ENCODE measurements at regions not wholly inside any gene's neighbourhood (a gene's known extent, or its start where the extent isn't known, plus 50 kb on each side); places are given as distances from the start of the nearest gene placed in this dataset.

- TF ChIP-seq SIN3A (IDR thresholded peaks at IDR 0.05; ENCODE audit: low read depth) (no peak), ATF3 (IDR thresholded peaks at IDR 0.05) (no peak), SRF (IDR thresholded peaks at IDR 0.05; ENCODE audit: low read depth) (no peak), TCF7L2 (IDR thresholded peaks at IDR 0.05; ENCODE audit: borderline replicate concordance, extremely low read depth, insufficient read depth, insufficient read length) (no peak), ZBTB33 (IDR thresholded peaks at IDR 0.05; ENCODE audit: extremely low read depth, insufficient replicate concordance, low read length) (no peak), REST (IDR thresholded peaks at IDR 0.05; ENCODE audit: low read depth) (no peak), RAD21 (IDR thresholded peaks at IDR 0.05; ENCODE audit: low read depth) (no peak), ELF1 (IDR thresholded peaks at IDR 0.05; ENCODE audit: borderline replicate concordance, low read depth) (no peak), ZFX (IDR thresholded peaks at IDR 0.05) (no peak), CTCF (IDR thresholded peaks at IDR 0.05 in 2 of 3, conservative IDR thresholded peaks at IDR 0.05 in 1 of 3; ENCODE audit: borderline replicate concordance in 1 of 3, insufficient read depth in 1 of 3, low read depth in 2 of 3, low read length in 2 of 3) (no peak), CEBPB (IDR thresholded peaks at IDR 0.05; ENCODE audit: low read depth) (no peak), CBX3 (IDR thresholded peaks at IDR 0.05; ENCODE audit: low read depth) (no peak), POLR2AphosphoS5 (IDR thresholded peaks at IDR 0.05; ENCODE audit: low read depth, low read length) (no peak), ZNF274 (IDR thresholded peaks at IDR 0.05; ENCODE audit: low read depth, low read length) (no peak)
- H3K27ac ChIP-seq (ENCODE audit: low read depth, low read length) = no peak overlapping the region
- no peak overlapping the region for H3K4me2 ChIP-seq (ENCODE audit: low read length)
- H3K27me3 ChIP-seq (ENCODE audit: insufficient read depth, low read length) = no peaks in the 10 kb centered on the region
- no peak for ATAC-seq
- no peaks in the 10 kb centered on the region for H3K79me2 ChIP-seq (ENCODE audit: insufficient read depth, low read length)
- no peak for DNase-seq (ENCODE audit: low read depth, low spot score)
- intact Hi-C loops (cut with micrococcal nuclease) = no loop called here
- no peaks in the 10 kb centered on the region for H3K36me3 ChIP-seq (ENCODE audit: control insufficient read depth in 1 of 2, insufficient read depth in 2 of 2, low read length in 2 of 2)
- H3K9me3 ChIP-seq (ENCODE audit: control insufficient read depth in 1 of 2, insufficient read depth in 1 of 2, low read depth in 1 of 2, low read length in 2 of 2) = no peaks in the 10 kb centered on the region
- no TSS peak for BruUV-seq (replicated peaks)
- H3K4me1 ChIP-seq (ENCODE audit: control insufficient read depth in 1 of 2, insufficient read depth in 2 of 2, low read length in 2 of 2) = peaks cover 0 to 2% of the 10 kb centered on the region in 2 experiments; a peak in 2 of 4 replicates
- no peaks in the 10 kb centered on the region for H3K9me2 ChIP-seq (ENCODE audit: insufficient read depth)
- POLR2A ChIA-PET = no interaction called here
- H3K4me3 ChIP-seq (replicated peaks in 1 of 2; ENCODE audit: low read depth in 1 of 2, low read length in 2 of 2) = no peak overlapping the region
- H4K20me1 ChIP-seq (ENCODE audit: insufficient read depth) = no peaks in the 10 kb centered on the region
- RAD21 ChIA-PET (ENCODE audit: low non-redundant PET in 1 of 2, low total read pairs in 2 of 2, uncharacterized antibody in 2 of 2, unreplicated experiment in 2 of 2) = no interaction called here
- CTCF ChIA-PET = no interaction called here
- no peak overlapping the region for H3K9ac ChIP-seq (ENCODE audit: low read length)
- no peak overlapping the region for H2AFZ ChIP-seq (ENCODE audit: low read depth, low read length, poor library complexity, severe bottlenecking)
These were observed 265.3 kb downstream of the GRIN2B start for GRCh38 chr12:13716119-13716518.

Data from HCT116 (cell line).